Osteoblast (primary cell): ENCODE measurements at regions not wholly inside any gene's neighbourhood (a gene's known extent, or its start where the extent isn't known, plus 50 kb on each side); places are given as distances from the start of the nearest gene placed in this dataset.

Experiments
- DNase-seq: peaks from one replicate; pipeline ENCODE4 v3.0.0; 2011; ENCODE audit warnings: low spot score, mixed read lengths; ENCODE audit not compliant: insufficient read length; ENCODE audit errors: missing footprints
- H2AFZ ChIP-seq: 2 replicates; pipeline ENCODE4 v1.6.0; 2011; ENCODE audit warnings: mild to moderate bottlenecking, low read length
- H3K27ac ChIP-seq: 2 replicates; pipeline ENCODE4 v1.5.1; 2011; ENCODE audit warnings: mild to moderate bottlenecking, low read depth, low read length, moderate library complexity
- H3K27me3 ChIP-seq: 2 replicates; pipeline ENCODE4 v1.6.0; 2012; ENCODE audit warnings: mild to moderate bottlenecking, control low read depth, inconsistent platforms, low read length, moderate library complexity; ENCODE audit not compliant: insufficient read depth
- H3K36me3 ChIP-seq: 2 replicates; pipeline ENCODE4 v1.5.1; 2011; ENCODE audit warnings: mild to moderate bottlenecking, low read length, control low read depth, moderate library complexity; ENCODE audit not compliant: insufficient read depth
- H3K4me1 ChIP-seq: 2 replicates; pipeline ENCODE4 v1.5.1; 2011; ENCODE audit warnings: mild to moderate bottlenecking, low read length, control low read depth, moderate library complexity; ENCODE audit not compliant: insufficient read depth
- H3K4me2 ChIP-seq: 2 replicates; pipeline ENCODE4 v1.6.0; 2011; ENCODE audit warnings: mild to moderate bottlenecking, low read length; ENCODE audit not compliant: insufficient read depth
- H3K4me3 ChIP-seq: fragments of 200-600 bp; sonication (generic); 3 replicates; pipeline ENCODE4 v1.5.1; 2012; ENCODE audit warnings: mild to moderate bottlenecking, low read length, inconsistent platforms; ENCODE audit not compliant: insufficient read depth
- H3K79me2 ChIP-seq: 2 replicates; pipeline ENCODE4 v1.6.0; 2012; ENCODE audit warnings: mild to moderate bottlenecking, low read length, control low read depth, inconsistent platforms; ENCODE audit not compliant: insufficient read depth
- H3K9me3 ChIP-seq: 2 replicates; pipeline ENCODE4 v1.5.1; 2011; ENCODE audit warnings: low read depth, low read length, control low read depth
- H4K20me1 ChIP-seq: 2 replicates; pipeline ENCODE4 v1.6.0; 2012; ENCODE audit warnings: mild to moderate bottlenecking, low read length, control low read depth; ENCODE audit not compliant: insufficient read depth
- CTCF ChIP-seq: IDR thresholded peaks from 2 replicates; pipeline ENCODE4 v1.5.1; 2011; ENCODE audit warnings: mild to moderate bottlenecking, low read depth, low read length, moderate library complexity; ENCODE audit errors: extremely low read depth

DNA sequence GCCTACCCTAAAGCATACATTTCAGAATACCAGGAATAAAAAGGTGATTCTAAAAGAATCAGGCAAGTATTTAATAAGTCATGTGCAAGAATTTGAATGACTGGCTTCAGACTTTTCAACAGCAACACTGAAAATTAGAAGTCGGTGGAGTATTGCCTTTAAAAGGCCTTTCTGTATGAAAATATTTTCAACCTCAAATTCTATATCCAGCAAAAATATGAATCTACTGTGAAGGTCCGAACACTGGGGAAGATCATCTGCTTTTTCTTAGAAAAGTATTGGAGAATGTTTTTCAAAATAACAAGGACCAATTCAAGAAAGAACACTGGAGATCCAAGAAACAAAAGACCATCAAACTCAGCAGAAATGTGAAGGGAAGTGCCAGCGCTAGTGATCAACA lies 459.5 kb upstream of the KLF12 start:
- H3K4me1 ChIP-seq: no peaks in the 10 kb centered on the region
- no peaks in the 10 kb centered on the region for H4K20me1 ChIP-seq
- TF ChIP-seq CTCF: no peak
- H3K36me3 ChIP-seq: no peaks in the 10 kb centered on the region
- no peak overlapping the region for H3K4me2 ChIP-seq
- no peak for DNase-seq
- no peaks in the 10 kb centered on the region for H3K79me2 ChIP-seq
- no peak overlapping the region for H2AFZ ChIP-seq
- no peak overlapping the region for H3K4me3 ChIP-seq
- no peak overlapping the region for H3K27ac ChIP-seq
- no peaks in the 10 kb centered on the region for H3K9me3 ChIP-seq
- no peaks in the 10 kb centered on the region for H3K27me3 ChIP-seq

- peaks cover 3% of the 10 kb centered on the region for H3K4me1 ChIP-seq
- no peak for TF ChIP-seq CTCF
- no peak overlapping the region for H3K27ac ChIP-seq
- no peaks in the 10 kb centered on the region for H4K20me1 ChIP-seq
- no peak overlapping the region for H3K4me2 ChIP-seq
- H3K4me3 ChIP-seq: no peak overlapping the region
- no peaks in the 10 kb centered on the region for H3K9me3 ChIP-seq
- peak; percentile 10 for DNase-seq
- no peaks in the 10 kb centered on the region for H3K27me3 ChIP-seq
- H3K36me3 ChIP-seq: no peaks in the 10 kb centered on the region
- no peaks in the 10 kb centered on the region for H3K79me2 ChIP-seq
- no peak overlapping the region for H2AFZ ChIP-seq
These were observed 452.6 kb upstream of the KLF12 start for GRCh38 chr13:74586847-74587246.

DNA sequence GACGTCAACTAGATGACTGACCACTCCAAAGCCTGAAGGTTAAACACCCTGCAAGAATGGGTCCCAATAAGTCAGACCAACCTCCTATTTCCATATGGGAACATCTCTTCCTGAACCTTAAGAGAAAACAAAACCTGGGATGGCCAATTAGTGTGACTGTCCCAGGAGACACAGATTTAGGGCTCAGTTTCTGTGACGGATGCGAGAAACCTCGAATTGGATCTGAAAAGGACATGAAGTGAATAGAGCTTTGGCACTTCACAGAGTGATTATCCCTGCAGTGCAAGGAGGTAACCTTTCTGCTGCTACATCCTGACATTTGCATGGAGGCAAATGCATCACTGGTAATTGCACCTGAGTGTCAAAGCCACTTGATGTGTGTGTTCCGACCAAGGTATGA lies 442.2 kb upstream of the KLF12 start:
- Histone ChIP-seq H3K27me3 (no peaks in the 10 kb centered on the region), H3K9me3 (no peaks in the 10 kb centered on the region), H3K79me2 (no peaks in the 10 kb centered on the region), H3K36me3 (no peaks in the 10 kb centered on the region), H3K4me1 (peaks cover 9% of the 10 kb centered on the region), H2AFZ (peak overlapping the region; percentile 91), H3K4me3 (no peak overlapping the region), H3K27ac (no peak overlapping the region), H3K4me2 (peak overlapping the region; percentile 92), H4K20me1 (no peaks in the 10 kb centered on the region)
- DNase-seq: no peak
- no peak for TF ChIP-seq CTCF

DNA sequence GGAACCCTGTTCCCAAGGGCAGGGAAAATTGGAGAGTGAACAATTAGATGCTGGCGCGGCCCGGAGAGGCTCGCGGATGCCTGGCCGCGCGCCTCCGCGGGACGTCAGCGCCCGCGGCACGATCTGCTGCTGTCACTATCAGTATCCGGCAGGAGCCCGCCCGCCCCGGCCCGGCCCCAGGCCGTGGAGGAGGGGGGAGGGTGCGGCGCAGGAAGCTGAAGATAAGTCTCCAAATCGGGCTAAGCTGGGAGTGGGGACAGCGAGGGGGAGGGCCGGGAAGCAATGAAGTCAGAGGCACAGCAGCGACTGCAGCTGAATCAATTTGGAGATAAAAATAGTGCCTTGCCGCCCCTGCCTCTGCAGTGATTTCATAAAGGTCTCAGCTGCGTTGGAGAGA lies 441.5 kb upstream of the KLF12 start:
- Histone ChIP-seq H3K27ac (peak overlapping the region; percentile 27), H2AFZ (peak overlapping the region; percentile 91), H3K36me3 (no peaks in the 10 kb centered on the region), H3K4me2 (peak overlapping the region; percentile 92), H3K4me3 (peak overlapping the region; percentile 70), H4K20me1 (no peaks in the 10 kb centered on the region), H3K9me3 (no peaks in the 10 kb centered on the region), H3K27me3 (no peaks in the 10 kb centered on the region), H3K4me1 (peaks cover 9% of the 10 kb centered on the region), H3K79me2 (no peaks in the 10 kb centered on the region)
- peak; percentile 83 for DNase-seq
- no peak for TF ChIP-seq CTCF
